A549 (cell line): ENCODE measurements at regions not wholly inside any gene's neighbourhood (a gene's known extent, or its start where the extent isn't known, plus 50 kb on each side); places are given as distances from the start of the nearest gene placed in this dataset.

Experiments
- ATAC-seq, 2 experiments: fragments of 200-7000 bp in 1 of 2; fragments of >200 bp in 1 of 2; cut with Nextera tagmentation in 1 of 2; cut with Tn5 transposase in 1 of 2; 3 replicates each; pipeline versions ENCODE4 v1.8.0 to v1.9.1; 2018 to 2020; ENCODE audit warnings: mild to moderate bottlenecking in 1 of 2, moderate library complexity in 1 of 2
- CTCF ChIA-PET: fragments of 300-600 bp; sonication (Branson Sonifier 250); formaldehyde crosslinking; extraction: SDS; loops from one replicate; lab custom pipeline; 2021; ENCODE audit warnings: antibody characterized with exemption, inconsistent platforms; lab: Yijun Ruan, JAX
- POLR2A ChIA-PET: fragments of 350-600 bp; formaldehyde crosslinking; extraction: SDS; loops from one replicate; lab custom pipeline; 2021; ENCODE audit warnings: antibody characterized with exemption, inconsistent platforms; lab: Yijun Ruan, JAX
- DNase-seq, 2 experiments: peaks; one replicate each; pipeline versions ENCODE4 v3.0.0 to v3.0.0-alpha.2; 2011 to 2016; ENCODE audit warnings: low read depth in 1 of 2, low spot score in 1 of 2
- FAIRE-seq: peaks from 2 replicates; lab custom pipeline; 2011; peaks lifted over from hg19 to GRCh38; lab: Jason Lieb, UNC
- H3K27ac ChIP-seq, 2 experiments: fragments of >200 bp; sonication (Bioruptor Twin); formaldehyde crosslinking; 3 replicates each; pipeline ENCODE4 v1.5.1; 2016 to 2017
- H3K4me1 ChIP-seq: fragments of >200 bp; sonication (Bioruptor Twin); formaldehyde crosslinking; 3 replicates; pipeline ENCODE4 v1.6.1; 2016
- H3K4me2 ChIP-seq: fragments of >200 bp; sonication (Bioruptor Twin); formaldehyde crosslinking; 3 replicates; pipeline ENCODE4 v1.6.1; 2016
- H3K4me3 ChIP-seq: fragments of >200 bp; sonication (Bioruptor Twin); formaldehyde crosslinking; 3 replicates; pipeline ENCODE4 v1.5.1; 2016
- H3K9me3 ChIP-seq: fragments of >200 bp; sonication (Bioruptor Twin); formaldehyde crosslinking; 3 replicates; pipeline ENCODE4 v1.6.1; 2016
- BHLHE40 ChIP-seq: IDR thresholded peaks from 2 replicates; pipeline ENCODE4 v1.6.1; 2012; ENCODE audit warnings: low read depth, low read length, inconsistent platforms
- CBX2 ChIP-seq: fragments of 200-600 bp; sonication (generic); IDR thresholded peaks from 2 replicates; pipeline ENCODE4 v1.6.1; 2016; ENCODE audit warnings: low read depth, mild to moderate bottlenecking, borderline replicate concordance
- CBX8 ChIP-seq: fragments of 200-600 bp; sonication (generic); IDR thresholded peaks from 2 replicates; pipeline ENCODE4 v1.6.1; 2016
- CHD4 ChIP-seq: fragments of 200-600 bp; sonication (generic); IDR thresholded peaks from 2 replicates; pipeline ENCODE4 v1.6.1; 2016; ENCODE audit warnings: antibody characterized with exemption, mild to moderate bottlenecking, borderline replicate concordance
- EHMT2 ChIP-seq: fragments of 200-600 bp; sonication (generic); IDR thresholded peaks from 2 replicates; pipeline ENCODE4 v1.6.1; 2016; ENCODE audit warnings: antibody characterized with exemption, low read depth, mild to moderate bottlenecking, moderate library complexity
- HDAC2 ChIP-seq: fragments of 200-600 bp; sonication (generic); IDR thresholded peaks from 2 replicates; pipeline ENCODE4 v1.6.1; 2016
- HEYL ChIP-seq: fragments of 250-450 bp; sonication (Bioruptor Pico); IDR thresholded peaks from 2 replicates; pipeline ENCODE4 v1.8.0; 2021; ENCODE audit warnings: mild to moderate bottlenecking, moderate library complexity
- HOXB13 ChIP-seq: fragments of 250-450 bp; sonication (Bioruptor Pico); IDR thresholded peaks from 2 replicates; pipeline ENCODE4 v1.5.0; 2020; ENCODE audit warnings: low read depth, mild to moderate bottlenecking, moderate library complexity
- HOXB5 ChIP-seq: fragments of 250-450 bp; sonication (Bioruptor Pico); IDR thresholded peaks from 2 replicates; pipeline ENCODE4 v1.5.0; 2020; ENCODE audit warnings: mild to moderate bottlenecking, moderate library complexity
- KDM5A ChIP-seq: fragments of 200-600 bp; sonication (generic); IDR thresholded peaks from 2 replicates; pipeline ENCODE4 v1.6.1; 2016; ENCODE audit warnings: antibody characterized with exemption, mild to moderate bottlenecking
- MAZ ChIP-seq: fragments of 150-350 bp; IDR thresholded peaks from 2 replicates; pipeline ENCODE4 v1.6.1; 2014; ENCODE audit warnings: antibody characterized with exemption, low read depth, low read length, borderline replicate concordance
- POLR2A ChIP-seq: IDR thresholded peaks from 2 replicates; pipeline ENCODE4 v1.6.1; 2012; ENCODE audit warnings: mild to moderate bottlenecking, low read length
- RARB ChIP-seq: fragments of 250-450 bp; sonication (Bioruptor Pico); IDR thresholded peaks from 2 replicates; pipeline ENCODE4 v1.8.0; 2021; ENCODE audit warnings: mild to moderate bottlenecking, moderate library complexity
- RNF2 ChIP-seq: fragments of 200-600 bp; sonication (generic); IDR thresholded peaks from 2 replicates; pipeline ENCODE4 v1.6.1; 2016; ENCODE audit warnings: low read depth, mild to moderate bottlenecking, antibody characterized with exemption, moderate library complexity, borderline replicate concordance
- SMC3 ChIP-seq: fragments of >200 bp; sonication (Bioruptor Twin); formaldehyde crosslinking; IDR thresholded peaks from 3 replicates; pipeline ENCODE4 v1.6.1; 2018; ENCODE audit warnings: inconsistent platforms
- SREBF2 ChIP-seq: fragments of 450-650 bp; IDR thresholded peaks from 2 replicates; pipeline ENCODE4 v1.6.1; 2014; ENCODE audit warnings: mild to moderate bottlenecking, moderate library complexity
- TFCP2L1 ChIP-seq: fragments of 250-450 bp; sonication (Bioruptor Pico); IDR thresholded peaks from 2 replicates; pipeline ENCODE4 v1.5.0; 2021; ENCODE audit warnings: mild to moderate bottlenecking
- TP53 ChIP-seq: fragments of 250-450 bp; sonication (Bioruptor Pico); IDR thresholded peaks from 2 replicates; pipeline ENCODE4 v1.5.0; 2021; ENCODE audit warnings: mild to moderate bottlenecking, moderate library complexity
- ZNF302 ChIP-seq: fragments of 250-450 bp; sonication (Bioruptor Pico); IDR thresholded peaks from 2 replicates; pipeline ENCODE4 v1.9.0; 2021; ENCODE audit warnings: inconsistent platforms, mild to moderate bottlenecking, moderate library complexity
- WGBS: methylation state at CpG from one replicate; pipeline ENCODE4 v1.1.6; 2017; ENCODE audit errors: missing lambda C conversion rate; 5-methylcytosine and 5-hydroxymethylcytosine counted together
- TF ChIP-seq, protein P1 (sequence below): fragments of 250-450 bp; sonication (Bioruptor Pico); IDR thresholded peaks from 2 replicates; pipeline ENCODE4 v1.5.0; 2021; ENCODE audit warnings: mild to moderate bottlenecking, moderate library complexity, borderline replicate concordance
- TF ChIP-seq, protein P2 (sequence below): fragments of 250-450 bp; sonication (Bioruptor Pico); IDR thresholded peaks from 2 replicates; pipeline ENCODE4 v1.5.0; 2020; ENCODE audit warnings: low read depth, mild to moderate bottlenecking, moderate library complexity
- TF ChIP-seq, protein P3 (sequence below): fragments of >200 bp; sonication (Bioruptor Twin); formaldehyde crosslinking; IDR thresholded peaks from 3 replicates; pipeline ENCODE4 v1.6.1; 2016
- TF ChIP-seq, protein P4 (sequence below): IDR thresholded peaks from 2 replicates; pipeline ENCODE4 v1.6.1; 2012
- TF ChIP-seq, protein P5 (sequence below): IDR thresholded peaks from 2 replicates; pipeline ENCODE4 v1.6.1; 2012

DNA sequence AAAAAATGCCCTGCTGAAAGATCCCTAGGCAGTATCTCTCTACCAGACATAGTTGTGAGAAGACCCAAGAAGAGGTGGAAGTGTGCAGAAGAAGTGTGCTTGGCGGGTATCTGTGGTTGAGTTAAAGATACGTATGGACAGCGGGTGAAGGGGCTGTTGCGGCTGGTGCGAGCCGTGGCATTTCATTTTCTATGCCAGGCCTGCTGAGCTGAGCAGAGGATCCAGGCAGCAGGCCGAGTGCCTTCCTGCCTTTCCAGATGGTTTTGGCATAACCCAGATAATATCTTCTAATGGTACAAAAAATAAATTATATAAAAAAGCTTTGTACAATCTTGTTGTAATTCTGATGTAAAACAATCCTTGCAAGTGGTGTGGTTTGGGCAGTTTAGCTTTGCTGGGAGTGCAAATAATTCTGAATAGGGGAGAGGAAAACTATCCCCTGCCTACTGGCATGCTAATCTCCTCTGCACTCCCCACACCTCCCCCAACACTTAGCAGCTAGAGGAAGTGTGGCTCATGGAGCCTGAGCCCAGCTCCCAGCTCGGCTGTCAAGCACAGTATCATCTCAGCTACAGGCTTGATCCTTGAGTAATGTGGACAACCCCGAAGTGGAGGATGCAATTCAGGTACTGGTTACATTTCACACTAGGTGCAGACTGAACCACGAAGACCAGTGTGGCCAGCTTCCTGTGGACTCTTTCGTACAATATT is 168.9 kb downstream of the VRK1 start (continued):
- TF ChIP-seq, protein P1, sequence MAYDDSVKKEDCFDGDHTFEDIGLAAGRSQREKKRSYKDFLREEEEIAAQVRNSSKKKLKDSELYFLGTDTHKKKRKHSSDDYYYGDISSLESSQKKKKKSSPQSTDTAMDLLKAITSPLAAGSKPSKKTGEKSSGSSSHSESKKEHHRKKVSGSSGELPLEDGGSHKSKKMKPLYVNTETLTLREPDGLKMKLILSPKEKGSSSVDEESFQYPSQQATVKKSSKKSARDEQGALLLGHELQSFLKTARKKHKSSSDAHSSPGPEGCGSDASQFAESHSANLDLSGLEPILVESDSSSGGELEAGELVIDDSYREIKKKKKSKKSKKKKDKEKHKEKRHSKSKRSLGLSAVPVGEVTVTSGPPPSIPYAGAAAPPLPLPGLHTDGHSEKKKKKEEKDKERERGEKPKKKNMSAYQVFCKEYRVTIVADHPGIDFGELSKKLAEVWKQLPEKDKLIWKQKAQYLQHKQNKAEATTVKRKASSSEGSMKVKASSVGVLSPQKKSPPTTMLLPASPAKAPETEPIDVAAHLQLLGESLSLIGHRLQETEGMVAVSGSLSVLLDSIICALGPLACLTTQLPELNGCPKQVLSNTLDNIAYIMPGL (CRISPR knock-in tag), result no peak
- TF ChIP-seq HOXB13 (CRISPR knock-in tag), result no peak
- no peak for TF ChIP-seq ZNF302 (CRISPR knock-in tag)

DNA sequence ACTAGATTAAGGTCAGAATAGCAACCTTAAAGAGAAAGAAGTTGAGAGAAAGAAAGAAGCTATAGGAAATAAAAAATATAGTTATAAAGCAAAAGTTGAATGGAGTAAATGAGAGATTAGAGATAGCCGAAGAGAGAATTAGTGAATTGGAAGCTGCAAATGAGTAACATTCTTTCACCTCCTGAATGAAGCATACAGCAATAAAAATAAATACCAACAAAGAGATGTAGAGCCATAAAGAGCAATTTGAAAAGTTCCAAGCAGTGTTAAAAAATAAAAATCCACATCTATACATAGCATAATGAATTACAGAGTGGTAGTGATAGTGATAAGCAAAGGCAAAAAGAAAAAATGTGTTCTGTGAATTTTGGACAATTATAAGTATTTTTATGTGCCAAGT is 177.9 kb downstream of the VRK1 start:
- TF ChIP-seq POLR2A, result no peak
- TF ChIP-seq RARB (CRISPR knock-in tag), result no peak
- no peak for TF ChIP-seq KDM5A
- no peak for TF ChIP-seq CBX8
- TF ChIP-seq, protein P2, sequence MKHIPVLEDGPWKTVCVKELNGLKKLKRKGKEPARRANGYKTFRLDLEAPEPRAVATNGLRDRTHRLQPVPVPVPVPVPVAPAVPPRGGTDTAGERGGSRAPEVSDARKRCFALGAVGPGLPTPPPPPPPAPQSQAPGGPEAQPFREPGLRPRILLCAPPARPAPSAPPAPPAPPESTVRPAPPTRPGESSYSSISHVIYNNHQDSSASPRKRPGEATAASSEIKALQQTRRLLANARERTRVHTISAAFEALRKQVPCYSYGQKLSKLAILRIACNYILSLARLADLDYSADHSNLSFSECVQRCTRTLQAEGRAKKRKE (CRISPR knock-in tag), result no peak
- no peak for TF ChIP-seq CBX2
- TF ChIP-seq EHMT2, result no peak
- no peak for TF ChIP-seq BHLHE40
- TF ChIP-seq HDAC2, result no peak
- no peak for TF ChIP-seq TFCP2L1 (CRISPR knock-in tag)
- TF ChIP-seq HOXB5, result no peak
- TF ChIP-seq, protein P3, sequence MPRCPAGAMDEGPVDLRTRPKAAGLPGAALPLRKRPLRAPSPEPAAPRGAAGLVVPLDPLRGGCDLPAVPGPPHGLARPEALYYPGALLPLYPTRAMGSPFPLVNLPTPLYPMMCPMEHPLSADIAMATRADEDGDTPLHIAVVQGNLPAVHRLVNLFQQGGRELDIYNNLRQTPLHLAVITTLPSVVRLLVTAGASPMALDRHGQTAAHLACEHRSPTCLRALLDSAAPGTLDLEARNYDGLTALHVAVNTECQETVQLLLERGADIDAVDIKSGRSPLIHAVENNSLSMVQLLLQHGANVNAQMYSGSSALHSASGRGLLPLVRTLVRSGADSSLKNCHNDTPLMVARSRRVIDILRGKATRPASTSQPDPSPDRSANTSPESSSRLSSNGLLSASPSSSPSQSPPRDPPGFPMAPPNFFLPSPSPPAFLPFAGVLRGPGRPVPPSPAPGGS, result no peak
- TF ChIP-seq HOXB13 (CRISPR knock-in tag), result no peak
- TF ChIP-seq MAZ, result no peak
- no peak for TF ChIP-seq RNF2
- TF ChIP-seq SMC3, result no peak
- TF ChIP-seq, all 56 proteins: peak for 0
- no peak overlapping the region for H3K4me3 ChIP-seq
- no peak overlapping the region for H3K27ac ChIP-seq
- DNase-seq (no peak), ATAC-seq (no peak), FAIRE-seq (no peak)
- H3K4me1 ChIP-seq, result no peaks in the 10 kb centered on the region
- H3K9me3 ChIP-seq, result peaks cover 14% of the 10 kb centered on the region; the same call in 2 of the 3 replicates
- WGBS, result 44% methylated on average over 1 of the region's 1 CpG
- POLR2A ChIA-PET, result no interaction called here
- CTCF ChIA-PET, result no interaction called here
- no peak overlapping the region for H3K4me2 ChIP-seq

DNA sequence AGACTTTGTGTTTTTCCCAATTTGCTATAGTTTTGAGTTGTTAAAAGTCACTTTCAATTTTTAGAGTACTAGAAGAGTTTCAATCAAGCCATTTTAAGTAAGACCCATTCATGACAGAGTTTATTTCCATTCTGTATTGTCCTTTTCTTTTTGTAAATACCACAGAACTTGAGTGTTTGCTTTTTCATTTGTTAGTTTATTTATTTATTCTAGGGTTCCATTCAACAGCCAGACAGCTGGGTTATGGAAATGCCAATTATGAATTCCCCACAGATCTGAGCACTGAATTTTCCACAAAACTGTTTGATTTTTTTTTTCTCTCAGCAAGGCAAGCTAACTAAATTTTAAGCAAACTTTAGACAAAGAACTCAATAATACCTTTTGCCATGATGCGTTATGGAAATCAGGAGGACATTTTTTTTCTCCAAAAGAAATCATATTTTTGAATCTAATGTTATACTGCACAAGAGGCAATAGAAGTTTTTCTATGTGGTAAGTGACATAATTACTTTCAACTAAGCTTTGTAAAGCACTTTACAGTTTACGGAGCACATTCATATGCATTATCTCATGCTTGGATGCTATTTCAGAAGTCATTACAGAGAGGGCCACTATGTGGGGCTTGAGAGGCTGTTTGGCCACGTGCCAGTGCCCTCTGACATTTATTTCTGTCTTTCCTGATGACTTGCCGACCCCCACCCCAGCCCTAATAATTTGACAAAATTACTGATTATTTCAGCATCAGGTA is 181.5 kb downstream of the VRK1 start:
- peaks cover 14% of the 10 kb centered on the region; the same call in 2 of the 3 replicates for H3K9me3 ChIP-seq
- 40% methylated on average over 4 of the region's 4 CpGs for WGBS
- TF ChIP-seq TP53, result no peak
- no peak for TF ChIP-seq CHD4
- TF ChIP-seq, protein P4, sequence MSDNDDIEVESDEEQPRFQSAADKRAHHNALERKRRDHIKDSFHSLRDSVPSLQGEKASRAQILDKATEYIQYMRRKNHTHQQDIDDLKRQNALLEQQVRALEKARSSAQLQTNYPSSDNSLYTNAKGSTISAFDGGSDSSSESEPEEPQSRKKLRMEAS, result no peak
- TF ChIP-seq, protein P5, sequence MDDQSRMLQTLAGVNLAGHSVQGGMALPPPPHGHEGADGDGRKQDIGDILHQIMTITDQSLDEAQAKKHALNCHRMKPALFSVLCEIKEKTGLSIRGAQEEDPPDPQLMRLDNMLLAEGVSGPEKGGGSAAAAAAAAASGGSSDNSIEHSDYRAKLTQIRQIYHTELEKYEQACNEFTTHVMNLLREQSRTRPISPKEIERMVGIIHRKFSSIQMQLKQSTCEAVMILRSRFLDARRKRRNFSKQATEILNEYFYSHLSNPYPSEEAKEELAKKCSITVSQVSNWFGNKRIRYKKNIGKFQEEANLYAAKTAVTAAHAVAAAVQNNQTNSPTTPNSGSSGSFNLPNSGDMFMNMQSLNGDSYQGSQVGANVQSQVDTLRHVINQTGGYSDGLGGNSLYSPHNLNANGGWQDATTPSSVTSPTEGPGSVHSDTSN, result no peak
- no peak for TF ChIP-seq HDAC2
- TF ChIP-seq HEYL, result no peak
- no peak for TF ChIP-seq SREBF2
- no peak for TF ChIP-seq BHLHE40
- no peak for TF ChIP-seq POLR2A
- TF ChIP-seq, protein P2 (CRISPR knock-in tag), result no peak
- H3K4me2 ChIP-seq, result no peak overlapping the region
- ChIA-PET CTCF (no interaction called here), POLR2A (no interaction called here)
- FAIRE-seq (no peak), DNase-seq (no peak), ATAC-seq (no peak)
- H3K4me3 ChIP-seq, result no peak overlapping the region
- no peak overlapping the region for H3K27ac ChIP-seq
- no peaks in the 10 kb centered on the region for H3K4me1 ChIP-seq
